ENCODE measurements at regions not wholly inside any gene's neighbourhood (a gene's known extent, or its start where the extent isn't known, plus 50 kb on each side); places are given as distances from the start of the nearest gene placed in this dataset.

- no peak for TF ChIP-seq MTF1 (CRISPR knock-in tag; IDR thresholded peaks at IDR 0.05; ENCODE audit: borderline replicate concordance)
- TF ChIP-seq RB1 (IDR thresholded peaks at IDR 0.05; ENCODE audit: low read depth) = no peak
- no peak for TF ChIP-seq FOSL1 (tag; conservative IDR thresholded peaks at IDR 0.05)
Observed at GRCh38 chr13:39804332-39805210, 149.1 kb downstream of the COG6 start.
